Lung (tissue), 11 donors: ENCODE measurements at regions not wholly inside any gene's neighbourhood (a gene's known extent, or its start where the extent isn't known, plus 50 kb on each side); places are given as distances from the start of the nearest gene placed in this dataset.

Experiments used
- ATAC-seq: fragments of 200-7000 bp; cut with Tn5 transposase; one replicate; pipeline ENCODE4 v1.9.1; 2020; ENCODE audit warnings: moderate number of reproducible peaks; ENCODE audit not compliant: insufficient read depth, low FRiP score
- DNase-seq, 3 donors: peaks; one replicate each; pipeline ENCODE4 v3.0.0-alpha.2; 2013 to 2017
- H3K27ac ChIP-seq, 2 donors: one replicate each; pipeline ENCODE4 v1.5.1; 2013; ENCODE audit warnings: mild to moderate bottlenecking in 2 of 2, moderate library complexity in 2 of 2, control low read depth in 1 of 2, inconsistent platforms in 1 of 2, low read depth in 1 of 2, low read length in 1 of 2
- H3K27me3 ChIP-seq, 3 donors: one replicate each; pipeline ENCODE4 v1.5.1; 2013; ENCODE audit warnings: low read length in 2 of 3; ENCODE audit not compliant: control insufficient read depth in 3 of 3, insufficient read depth in 3 of 3
- H3K36me3 ChIP-seq, 4 donors: one replicate each; pipeline ENCODE4 v1.5.1; 2013; ENCODE audit warnings: low read length in 4 of 4, mild to moderate bottlenecking in 1 of 4, moderate library complexity in 1 of 4; ENCODE audit not compliant: control insufficient read depth in 4 of 4, insufficient read depth in 4 of 4
- H3K4me1 ChIP-seq, 5 donors: one replicate each; pipeline ENCODE4 v1.5.1; 2013; ENCODE audit warnings: low read length in 5 of 5, mild to moderate bottlenecking in 2 of 5, moderate library complexity in 1 of 5; ENCODE audit not compliant: control insufficient read depth in 5 of 5, insufficient read depth in 5 of 5
- H3K4me3 ChIP-seq: one replicate; pipeline ENCODE4 v1.5.1; 2013; ENCODE audit warnings: mild to moderate bottlenecking, control low read depth, moderate library complexity
- H3K9ac ChIP-seq, 2 donors: one replicate each; pipeline ENCODE4 v1.5.1; 2013; ENCODE audit warnings: low read length in 2 of 2, control low read depth in 1 of 2; ENCODE audit not compliant: insufficient read depth in 1 of 2
- H3K9me3 ChIP-seq, 4 donors: one replicate each; pipeline ENCODE4 v1.5.1; 2013; ENCODE audit warnings: low read length in 3 of 4, mild to moderate bottlenecking in 1 of 4, moderate library complexity in 1 of 4; ENCODE audit not compliant: control insufficient read depth in 4 of 4, insufficient read depth in 3 of 4
- WGBS, 2 donors: extraction: QIAGEN DNeasy Blood & Tissue Kit; methylation state at CpG; one replicate each; pipeline ENCODE4 v1.1.7; 2013; 5-methylcytosine and 5-hydroxymethylcytosine counted together
- TF ChIP-seq, protein P1 (sequence below): IDR thresholded peaks from 2 replicates; pipeline ENCODE4 v1.5.1; 2012; ENCODE audit warnings: mild to moderate bottlenecking; ENCODE audit errors: control extremely low read depth, extremely low read depth
- donor health status: control.
- donor health status: control.
- donor health status: Bipolar disorder and iron deficiency.
- donor health status: healthy.
- donor health status: DM: yes; HTN: yes; CAD: no.

DNA sequence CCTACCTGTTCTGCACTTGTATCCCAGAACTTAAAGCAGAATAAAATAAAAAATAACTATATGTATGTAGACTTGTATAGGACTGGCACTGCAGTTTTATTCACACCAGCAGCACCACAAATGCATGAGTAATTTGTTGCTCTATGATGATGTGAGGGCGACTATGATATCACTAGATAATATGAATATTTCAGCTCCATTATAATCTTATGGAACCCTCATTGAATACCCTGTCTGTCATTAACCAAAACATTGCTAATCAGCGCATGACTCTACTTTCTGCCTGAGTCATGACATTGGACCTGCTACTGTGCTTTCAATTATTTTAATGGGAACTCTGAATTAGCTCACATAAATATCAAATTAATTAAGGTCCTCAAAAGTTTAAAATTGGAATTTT is 129.4 kb upstream of the RHOBTB1 start:
- H3K9me3 ChIP-seq: peaks cover 0 to 1% (median 0%) of the 10 kb centered on the region in 4 donors

DNA sequence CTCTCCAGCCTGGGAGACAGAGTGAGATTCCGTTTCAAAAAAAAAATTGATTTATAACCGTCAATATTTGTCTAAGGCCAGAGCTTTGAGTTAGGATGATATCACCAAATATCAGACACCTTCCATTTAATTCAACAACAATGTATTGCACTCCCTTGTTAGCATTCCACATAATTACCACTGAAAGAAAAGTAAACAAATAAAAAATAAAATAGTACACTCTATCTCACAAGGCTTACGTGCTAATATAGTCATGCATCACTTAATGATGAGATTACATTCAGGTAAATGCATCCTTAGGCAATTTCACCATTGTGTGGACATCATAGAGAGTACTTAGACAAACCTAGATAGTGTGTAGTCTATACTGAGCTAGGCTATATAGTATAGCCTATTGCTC is 127.6 kb upstream of the RHOBTB1 start:
- no peak for ATAC-seq

More for the DNA sequence above, 129.4 kb upstream of the RHOBTB1 start:
- Histone ChIP-seq H3K4me1 (peaks cover 0 to 21% (median 0%) of the 10 kb centered on the region in 5 donors), H3K27me3 (no peaks in the 10 kb centered on the region), H3K27ac (no peak overlapping the region), H3K36me3 (no peaks in the 10 kb centered on the region), H3K9ac (no peak overlapping the region), H3K4me3 (no peak overlapping the region)
- no peak for ATAC-seq
- WGBS, 2 donors: 91 to 95% methylated on average over 2 of the region's 2 CpGs
- TF ChIP-seq, protein P1, sequence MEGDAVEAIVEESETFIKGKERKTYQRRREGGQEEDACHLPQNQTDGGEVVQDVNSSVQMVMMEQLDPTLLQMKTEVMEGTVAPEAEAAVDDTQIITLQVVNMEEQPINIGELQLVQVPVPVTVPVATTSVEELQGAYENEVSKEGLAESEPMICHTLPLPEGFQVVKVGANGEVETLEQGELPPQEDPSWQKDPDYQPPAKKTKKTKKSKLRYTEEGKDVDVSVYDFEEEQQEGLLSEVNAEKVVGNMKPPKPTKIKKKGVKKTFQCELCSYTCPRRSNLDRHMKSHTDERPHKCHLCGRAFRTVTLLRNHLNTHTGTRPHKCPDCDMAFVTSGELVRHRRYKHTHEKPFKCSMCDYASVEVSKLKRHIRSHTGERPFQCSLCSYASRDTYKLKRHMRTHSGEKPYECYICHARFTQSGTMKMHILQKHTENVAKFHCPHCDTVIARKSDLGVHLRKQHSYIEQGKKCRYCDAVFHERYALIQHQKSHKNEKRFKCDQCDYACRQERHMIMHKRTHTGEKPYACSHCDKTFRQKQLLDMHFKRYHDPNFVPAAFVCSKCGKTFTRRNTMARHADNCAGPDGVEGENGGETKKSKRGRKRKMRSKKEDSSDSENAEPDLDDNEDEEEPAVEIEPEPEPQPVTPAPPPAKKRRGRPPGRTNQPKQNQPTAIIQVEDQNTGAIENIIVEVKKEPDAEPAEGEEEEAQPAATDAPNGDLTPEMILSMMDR: no peak
- no peak for DNase-seq

DNA sequence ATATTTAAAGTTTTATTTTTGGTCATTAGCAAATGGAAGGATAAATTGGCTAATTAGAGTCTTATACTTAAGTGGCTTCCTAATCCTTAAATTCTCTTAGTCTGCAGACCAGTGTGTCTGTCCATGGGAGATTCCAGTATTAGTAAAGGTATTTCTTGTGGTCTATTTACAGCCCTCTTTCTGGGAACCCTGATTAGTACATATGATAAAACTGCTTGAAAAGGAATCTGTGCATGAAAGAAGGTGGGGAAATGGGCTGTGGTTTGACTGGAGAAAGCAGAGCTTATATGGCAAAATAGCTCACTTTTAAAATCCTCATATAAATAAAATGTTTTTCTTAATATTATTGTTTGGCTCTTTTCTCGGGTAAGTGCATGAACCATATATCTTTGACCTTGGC is 124.5 kb upstream of the RHOBTB1 start:
- DNase-seq: no peak
- Histone ChIP-seq H3K36me3 (no peaks in the 10 kb centered on the region), H3K9me3 (peaks cover 0 to 1% (median 0%) of the 10 kb centered on the region in 4 donors), H3K4me3 (no peak overlapping the region), H3K27ac (no peak overlapping the region), H3K9ac (no peak overlapping the region), H3K4me1 (peaks cover 0 to 48% (median 5%) of the 10 kb centered on the region in 5 donors), H3K27me3 (no peaks in the 10 kb centered on the region)
- TF ChIP-seq, protein P1: no peak
- no peak for ATAC-seq
- 82 to 91% methylated on average over 1 of the region's 1 CpG for WGBS, 2 donors

More for the DNA sequence above, 127.6 kb upstream of the RHOBTB1 start:
- Histone ChIP-seq H3K4me1 (peaks cover 0 to 24% (median 5%) of the 10 kb centered on the region in 5 donors), H3K9ac (no peak overlapping the region), H3K27ac (no peak overlapping the region), H3K9me3 (peaks cover 0 to 1% (median 0%) of the 10 kb centered on the region in 4 donors), H3K4me3 (no peak overlapping the region), H3K36me3 (no peaks in the 10 kb centered on the region), H3K27me3 (no peaks in the 10 kb centered on the region)
- TF ChIP-seq, protein P1: no peak
- DNase-seq: no peak
- 94 to 95% methylated on average over 3 of the region's 3 CpGs for WGBS, 2 donors
